Activated naive CD4-positive, alpha-beta T cell treated with anti-CD3 and anti-CD28 coated beads, Interleukin-2, amount 50 U/mL, for 16 hours (primary cell): ENCODE measurements at regions not wholly inside any gene's neighbourhood (a gene's known extent, or its start where the extent isn't known, plus 50 kb on each side); places are given as distances from the start of the nearest gene placed in this dataset.
A peak's percentile ranks its signal among the peaks of the same experiment; 100 is the strongest.

ENCODE experiments used
- DNase-seq: peaks from one replicate; pipeline ENCODE4 v3.0.0-alpha.2; 2020

DNA sequence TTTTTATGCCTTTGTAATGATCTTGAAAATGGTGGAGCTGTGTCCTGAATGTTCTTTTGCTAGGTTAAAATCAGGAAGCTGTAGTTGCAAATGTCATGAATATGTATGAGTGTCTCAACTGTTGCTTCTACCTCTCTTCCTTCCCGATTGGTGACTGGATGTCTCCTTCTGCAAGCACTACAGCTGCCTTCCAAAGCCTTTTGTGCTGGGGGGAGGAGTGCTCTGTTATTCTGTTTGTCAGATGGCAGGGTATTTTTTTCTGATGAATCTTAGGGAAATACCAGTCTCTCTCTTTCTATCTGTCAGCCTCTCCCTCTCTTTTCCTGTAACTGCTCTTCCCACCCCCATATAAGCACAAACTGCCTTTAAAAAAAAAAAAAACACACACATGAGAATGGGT, 1396.3 kb upstream of the CELF4 start:
- no peak for DNase-seq

DNA sequence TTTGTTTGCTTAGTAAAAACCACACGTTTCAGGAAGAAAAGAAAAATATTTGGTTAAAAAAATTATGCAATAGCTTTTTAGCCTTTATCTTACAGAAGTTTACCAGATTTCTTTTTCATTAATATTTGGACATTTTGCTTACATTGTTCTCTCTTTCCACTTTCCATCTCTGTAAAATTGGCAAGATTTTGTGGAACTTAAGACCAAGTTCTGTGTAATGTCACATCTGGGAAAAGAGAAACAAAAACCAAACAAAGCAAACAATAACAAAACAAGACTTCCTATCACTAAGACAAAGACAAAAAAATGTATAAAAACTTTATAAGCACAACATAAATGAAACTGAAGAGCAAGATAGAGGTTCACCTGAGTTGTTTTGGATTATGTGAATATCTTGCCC, 1392.1 kb upstream of the CELF4 start:
- DNase-seq, result no peak

DNA sequence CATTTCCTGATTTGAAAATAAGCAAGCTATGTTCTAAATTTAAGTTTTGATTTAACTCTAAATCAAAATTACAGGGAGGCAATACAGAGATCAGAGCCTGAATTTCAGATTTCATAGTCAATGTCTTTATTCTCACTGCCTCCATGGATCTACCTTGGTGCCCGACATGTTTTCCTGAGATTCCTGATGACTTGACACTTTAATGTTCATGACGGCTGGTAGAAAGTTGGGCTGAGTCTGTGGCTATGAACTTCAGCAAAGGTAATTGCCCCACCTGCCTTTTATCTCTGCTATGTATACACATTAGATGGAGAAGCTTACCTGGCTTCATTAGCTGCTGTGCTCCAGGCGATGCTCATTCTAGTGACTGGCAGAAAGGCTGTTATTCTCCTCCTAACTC, 1390.5 kb upstream of the CELF4 start:
- no peak for DNase-seq

DNA sequence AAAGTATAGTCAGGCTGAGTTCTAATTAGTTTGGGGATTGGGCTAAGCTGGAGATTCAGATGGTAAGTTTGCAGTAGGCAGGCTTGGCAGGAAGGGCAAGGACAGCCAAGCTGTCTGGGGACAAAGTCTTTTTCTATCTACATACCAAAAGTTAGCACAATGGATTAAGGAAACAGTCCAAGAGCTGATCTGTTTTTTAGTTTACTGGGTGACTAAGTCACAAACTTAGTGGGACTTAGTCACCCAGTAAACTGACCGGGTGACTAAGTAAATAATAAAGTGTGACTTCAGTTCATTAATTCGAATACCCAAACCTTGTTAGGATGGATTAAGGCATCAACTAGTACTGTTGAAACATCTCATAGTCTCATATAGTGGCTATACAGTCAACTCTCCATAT, 1386.0 kb upstream of the CELF4 start:
- no peak for DNase-seq

DNA sequence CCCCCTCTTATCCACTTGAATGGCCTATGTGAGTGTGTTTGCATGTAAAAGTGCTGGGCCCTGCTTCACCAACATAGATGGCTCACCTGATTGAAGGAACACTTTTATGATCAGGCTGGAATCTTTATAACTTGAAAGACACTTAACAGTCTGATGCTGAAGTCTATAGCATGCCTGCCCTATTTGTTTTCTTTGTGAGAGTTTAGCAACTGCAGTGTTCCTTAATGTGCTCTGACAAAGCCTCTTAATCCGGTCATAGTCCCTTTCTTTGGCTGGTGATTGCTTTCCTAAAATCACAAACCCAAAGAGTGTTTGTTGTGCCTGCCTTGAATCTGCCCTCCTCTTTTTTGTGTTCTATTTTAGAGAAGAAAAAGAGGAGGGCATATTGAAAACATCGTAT, 1382.8 kb upstream of the CELF4 start:
- no peak for DNase-seq

DNA sequence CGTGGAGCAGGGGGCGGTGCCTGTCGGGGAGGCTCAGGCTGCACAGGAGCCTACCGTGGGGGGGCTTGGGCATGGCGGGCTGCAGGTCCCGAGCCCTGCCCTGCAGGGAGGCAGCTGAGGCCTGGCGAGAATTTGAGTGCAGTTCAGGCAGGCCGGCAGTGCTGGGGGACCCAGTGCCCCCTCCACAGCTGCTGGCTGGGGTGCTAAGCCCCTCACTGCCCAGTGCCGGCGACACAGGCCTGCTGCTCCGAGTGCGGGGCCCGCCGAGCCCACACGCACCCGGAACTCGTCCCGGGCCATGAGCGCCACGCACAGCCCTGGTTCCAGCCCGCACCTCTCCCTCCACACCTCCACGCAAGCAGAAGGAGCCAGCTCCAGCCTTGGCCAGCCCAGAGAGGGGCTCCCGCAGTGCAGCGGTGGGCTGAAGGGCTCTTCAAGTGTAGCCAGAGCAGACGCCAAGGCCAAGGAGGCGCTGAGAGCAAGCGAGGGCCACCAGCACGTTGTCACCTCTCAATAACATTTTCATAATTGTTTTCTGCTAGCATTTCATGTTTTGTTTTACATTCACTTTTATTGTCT, 1378.9 kb upstream of the CELF4 start:
- DNase-seq, result no peak

DNA sequence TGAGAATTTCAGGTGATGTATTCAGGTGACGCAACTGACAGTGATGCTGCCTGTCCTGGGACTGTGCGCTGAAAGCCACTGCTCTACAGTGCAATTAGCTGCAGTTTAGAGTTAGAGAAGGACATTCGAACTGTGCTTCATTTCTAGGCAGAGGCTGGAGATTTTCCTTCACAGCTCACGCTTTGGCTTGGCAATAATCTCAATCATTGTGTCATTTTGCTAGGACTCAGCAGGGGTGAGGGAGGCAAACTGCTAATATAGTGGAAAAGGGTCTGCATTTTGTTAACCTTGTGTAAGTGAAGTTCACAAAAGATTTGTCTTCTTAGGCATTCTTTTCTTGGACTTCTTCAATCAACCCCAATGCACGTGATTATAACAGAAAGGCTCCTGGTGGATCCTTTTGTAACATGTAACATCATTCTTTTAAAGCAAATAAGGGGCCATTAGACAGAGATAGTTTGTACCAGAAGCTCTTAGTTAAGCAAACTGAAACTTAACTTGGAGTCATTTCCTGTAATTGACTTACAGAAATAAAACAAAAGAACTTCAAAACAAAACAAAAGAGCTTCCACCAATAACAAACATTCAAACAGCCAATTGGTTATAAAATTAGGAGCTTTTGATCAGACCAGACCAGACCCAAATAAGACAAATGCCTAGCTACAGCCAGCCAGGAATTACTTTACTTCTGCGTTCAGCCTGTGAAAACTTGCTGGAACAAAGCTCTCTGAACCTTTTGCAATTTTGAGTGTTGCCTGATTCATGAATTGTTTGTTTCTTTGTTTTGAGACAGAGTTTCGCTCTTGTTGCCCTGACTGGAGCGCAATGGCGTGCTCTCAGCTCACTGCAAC, 1376.3 kb upstream of the CELF4 start:
- DNase-seq, result no peak

DNA sequence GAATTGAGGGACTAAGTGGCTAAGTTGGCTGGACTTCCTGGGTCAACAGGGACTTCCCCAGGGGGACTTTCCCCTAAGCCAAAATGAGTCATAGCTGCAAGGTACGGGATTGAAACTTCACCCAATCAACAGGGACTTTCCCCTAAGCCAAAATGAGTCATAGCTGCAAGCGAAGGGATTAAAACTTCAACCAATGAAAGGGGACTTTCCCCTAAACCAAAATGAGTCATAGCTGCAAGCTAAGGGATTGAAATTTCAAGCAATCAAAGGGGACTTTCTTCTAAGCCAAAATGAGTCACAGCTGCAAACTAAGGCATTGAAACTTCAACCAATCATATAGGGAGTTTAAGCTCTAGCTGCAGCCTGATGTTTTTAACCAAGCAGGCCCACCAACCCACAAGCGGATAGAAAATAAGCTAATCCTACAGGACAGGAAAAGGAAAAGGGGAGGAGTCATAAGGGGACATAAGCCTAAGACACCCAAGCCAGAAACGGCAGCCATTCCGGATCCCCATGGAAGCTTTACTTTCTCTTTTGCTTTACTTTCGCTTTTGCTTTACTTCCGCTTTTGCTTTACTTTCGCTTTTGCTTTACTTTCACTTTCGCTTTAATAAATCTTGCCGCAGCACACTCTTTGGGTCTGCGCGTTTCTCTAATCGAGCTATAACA, 1375.4 kb upstream of the CELF4 start:
- DNase-seq, result peak; percentile 44

DNA sequence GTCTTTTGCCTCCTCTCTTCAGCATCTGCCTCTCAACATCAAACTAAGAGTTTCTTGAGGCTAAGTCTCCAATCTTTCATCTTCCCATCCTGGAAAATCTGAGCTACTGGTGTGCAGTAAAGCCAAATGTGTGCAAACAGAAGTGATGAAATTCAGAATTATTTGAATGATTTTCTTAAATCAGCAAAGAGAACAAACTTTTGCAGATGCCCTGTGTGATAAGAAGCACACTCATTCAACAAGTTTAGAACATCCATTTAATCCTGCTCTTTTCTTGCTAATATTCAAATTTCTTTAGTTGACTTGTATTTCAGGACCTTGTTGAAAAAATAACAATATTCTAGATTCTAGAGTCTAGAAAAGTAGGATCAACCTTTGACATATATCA, 1374.9 kb upstream of the CELF4 start:
- DNase-seq, result no peak

DNA sequence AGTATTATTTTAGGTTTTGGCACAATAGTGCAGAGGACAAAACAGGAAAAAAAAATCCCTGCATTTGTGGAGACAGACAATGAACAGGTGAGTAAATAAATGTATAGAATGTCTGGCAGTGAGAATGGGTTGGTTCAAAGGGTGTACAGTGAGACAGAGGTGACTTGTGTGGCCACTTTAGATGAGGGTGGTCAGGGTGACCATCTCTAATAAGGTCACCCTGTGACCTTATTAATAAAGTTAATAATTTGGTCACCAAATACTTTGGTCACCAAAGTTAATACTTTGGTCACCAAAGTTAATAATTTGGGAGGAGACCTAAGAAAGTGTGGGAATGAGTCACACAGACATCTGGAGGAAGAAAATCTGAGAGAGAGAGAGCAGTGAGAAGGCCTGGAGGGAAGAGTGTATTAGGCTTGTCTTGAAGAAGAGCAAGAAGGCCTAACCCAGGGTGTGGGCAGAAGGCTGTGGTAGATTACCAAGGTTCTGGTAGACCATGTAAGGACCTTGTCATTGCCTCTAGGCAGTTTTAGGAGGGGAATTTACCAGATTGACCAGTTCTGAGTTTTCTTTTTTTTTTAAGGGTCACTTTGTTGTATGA, 1368.4 kb upstream of the CELF4 start:
- no peak for DNase-seq

DNA sequence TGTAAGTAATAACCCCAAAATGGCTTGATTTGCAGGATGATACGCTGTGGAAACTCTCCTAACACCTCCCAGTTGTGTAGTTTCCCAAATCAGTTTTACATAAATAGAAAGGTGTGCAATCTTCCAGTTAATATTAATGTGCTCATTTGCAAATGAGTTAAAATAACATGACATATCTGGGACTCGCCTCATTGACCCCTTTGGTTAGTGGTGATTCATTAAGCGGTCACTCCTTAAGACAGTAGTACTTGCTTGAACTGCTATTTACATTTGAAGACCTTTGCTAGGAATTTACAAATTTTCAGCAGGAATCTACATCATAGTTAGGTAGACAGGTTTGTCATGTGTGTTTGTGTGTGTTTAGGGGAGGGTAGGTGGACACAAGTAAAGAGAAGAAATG, 1367.7 kb upstream of the CELF4 start:
- no peak for DNase-seq

DNA sequence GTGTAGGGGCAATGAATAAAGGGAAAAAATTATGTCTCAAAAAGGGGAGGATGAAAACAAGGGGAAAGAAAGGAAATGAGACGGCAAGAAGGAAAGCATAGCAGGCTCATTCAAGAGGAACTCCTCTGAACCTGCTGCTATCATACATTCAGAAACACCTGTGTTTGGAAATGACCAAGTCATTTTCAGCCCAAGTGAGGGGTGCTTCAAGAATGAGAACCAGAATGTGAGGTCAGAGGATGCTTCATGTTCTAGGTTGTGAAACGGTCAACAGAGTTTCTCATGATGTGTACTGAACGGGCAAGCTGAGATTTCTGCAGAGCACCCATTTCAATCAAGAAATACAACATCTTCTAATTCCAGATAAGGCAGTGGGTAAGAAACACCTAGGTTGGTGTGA, 1367.2 kb upstream of the CELF4 start:
- no peak for DNase-seq

DNA sequence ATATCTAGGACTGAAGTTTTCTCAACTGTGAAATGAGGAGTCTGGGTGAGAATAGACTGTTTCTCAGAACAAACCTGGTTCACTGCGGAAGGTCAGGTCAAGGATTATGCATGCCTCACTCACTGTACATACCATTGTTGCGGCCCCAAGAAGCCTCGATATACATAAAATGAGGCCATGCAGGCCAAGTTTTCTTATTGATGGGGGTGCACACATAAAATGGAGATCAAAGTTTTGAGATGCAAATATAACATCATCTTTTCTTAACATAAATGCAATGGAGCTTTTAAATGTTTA, 1366.1 kb upstream of the CELF4 start:
- DNase-seq, result no peak

DNA sequence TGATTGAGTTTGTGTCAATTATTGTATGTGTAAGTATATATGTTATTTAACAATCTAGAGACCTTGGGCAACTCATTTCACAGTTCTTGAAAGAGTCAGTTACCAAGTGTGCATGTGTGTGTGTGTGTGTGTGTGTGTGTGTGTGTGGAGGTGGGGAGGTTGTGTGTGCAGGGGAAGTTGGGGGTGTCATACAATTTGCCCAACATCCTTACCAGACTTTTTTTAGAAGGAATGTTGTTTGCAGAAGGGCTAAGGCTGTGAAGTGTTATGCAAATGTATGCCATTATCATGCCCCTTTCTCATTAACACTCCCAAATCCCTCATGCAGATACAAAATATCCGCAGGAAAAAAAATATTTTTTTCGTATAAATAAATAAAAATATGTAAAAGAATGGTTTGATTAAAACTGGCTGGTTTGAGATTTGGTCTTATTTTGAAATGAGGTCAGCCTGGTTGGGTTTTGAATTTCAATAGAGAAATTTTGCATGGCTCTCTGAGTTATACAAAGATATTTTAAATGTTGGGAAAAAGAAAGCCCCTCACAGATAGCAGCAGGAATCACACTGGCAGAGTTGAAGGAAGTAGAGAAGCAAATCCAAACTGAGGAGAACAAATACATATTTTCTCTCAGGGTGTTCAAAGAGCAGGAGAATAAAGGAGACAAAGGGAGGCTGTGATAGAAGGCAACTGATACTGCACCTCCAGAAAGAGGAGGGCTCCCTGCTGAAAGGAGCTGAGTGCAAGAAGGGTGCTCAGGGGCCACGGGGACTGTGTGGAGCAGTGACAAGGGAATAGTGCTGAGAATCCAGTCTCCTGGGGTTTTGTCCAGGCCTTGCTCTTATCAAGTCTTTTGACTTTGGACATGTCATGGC, 1365.5 kb upstream of the CELF4 start:
- no peak for DNase-seq

DNA sequence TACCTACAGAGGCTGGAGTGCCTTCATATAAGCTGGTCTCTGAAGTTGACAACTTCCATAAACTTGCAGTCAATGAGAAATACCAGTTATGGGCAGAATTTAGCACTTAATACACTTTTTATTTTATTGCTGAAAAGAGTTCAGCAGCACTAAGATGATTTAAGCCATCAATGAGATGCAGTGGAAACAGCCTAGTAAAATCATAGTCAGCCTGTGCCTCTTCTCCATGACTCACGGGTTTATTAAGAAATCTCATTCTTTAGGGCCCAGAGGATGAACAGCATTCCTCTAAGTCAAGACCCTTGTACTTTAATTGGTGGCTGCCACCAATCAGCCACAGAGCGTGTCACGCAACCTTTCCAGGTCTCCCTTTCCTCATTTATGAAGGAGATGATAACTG, 1357.9 kb upstream of the CELF4 start:
- DNase-seq, result no peak

DNA sequence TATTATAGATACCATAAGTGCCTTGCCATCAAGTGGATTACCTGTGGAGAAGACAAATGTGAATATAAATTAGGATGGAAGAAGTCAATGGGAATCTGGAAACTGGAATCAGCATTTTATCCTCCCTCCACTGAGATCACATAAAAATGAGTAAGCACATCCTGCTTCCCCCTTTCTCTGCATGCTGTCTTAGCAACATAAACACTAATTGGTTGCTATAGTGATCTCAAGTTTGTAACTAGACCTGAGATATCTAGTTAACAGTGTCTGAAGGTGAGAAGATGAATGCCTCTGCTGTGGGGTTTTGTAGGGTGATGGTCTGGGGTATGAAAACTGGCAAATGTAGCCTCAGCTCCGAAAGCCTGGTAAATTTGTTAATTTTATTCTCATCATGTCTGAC, 1357.5 kb upstream of the CELF4 start:
- no peak for DNase-seq

DNA sequence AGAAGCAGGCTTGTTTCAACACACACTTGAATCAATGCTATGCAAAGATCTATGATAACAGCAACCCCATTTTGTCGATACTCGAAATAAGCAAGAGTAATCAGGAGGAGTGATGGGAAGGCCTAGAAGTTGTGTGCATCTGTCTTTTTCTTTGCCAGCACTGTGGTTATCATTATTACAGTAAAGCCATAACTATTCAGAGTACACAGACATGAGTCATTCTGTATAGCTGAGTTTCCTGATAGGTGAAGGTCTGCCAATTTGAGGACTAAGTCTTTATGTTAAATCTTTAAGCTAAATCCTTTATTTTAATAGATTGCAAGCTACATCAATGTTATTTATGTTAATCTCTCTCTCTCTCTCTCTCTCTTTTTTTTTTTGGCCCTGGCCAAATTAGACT, 1344.4 kb upstream of the CELF4 start:
- DNase-seq, result no peak

DNA sequence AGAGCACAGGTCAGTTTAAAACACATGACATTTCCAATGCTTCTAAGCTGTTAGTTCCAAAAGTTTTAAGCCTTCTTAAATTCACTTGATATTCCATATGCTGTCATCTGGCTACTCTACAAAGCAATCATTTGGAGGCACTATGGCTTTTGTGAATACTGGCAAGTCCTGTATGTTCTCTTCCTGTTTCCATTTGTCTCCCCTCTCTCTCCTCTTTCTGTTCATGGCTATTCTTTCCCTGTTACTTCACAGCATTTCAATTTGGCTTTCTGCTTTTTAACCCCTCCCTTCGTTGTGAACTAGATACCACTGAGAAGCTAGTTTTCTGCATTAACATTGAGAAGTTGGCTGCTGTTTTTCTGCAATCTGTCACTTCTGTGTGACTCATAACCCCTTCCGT, 1337.2 kb upstream of the CELF4 start:
- no peak for DNase-seq

DNA sequence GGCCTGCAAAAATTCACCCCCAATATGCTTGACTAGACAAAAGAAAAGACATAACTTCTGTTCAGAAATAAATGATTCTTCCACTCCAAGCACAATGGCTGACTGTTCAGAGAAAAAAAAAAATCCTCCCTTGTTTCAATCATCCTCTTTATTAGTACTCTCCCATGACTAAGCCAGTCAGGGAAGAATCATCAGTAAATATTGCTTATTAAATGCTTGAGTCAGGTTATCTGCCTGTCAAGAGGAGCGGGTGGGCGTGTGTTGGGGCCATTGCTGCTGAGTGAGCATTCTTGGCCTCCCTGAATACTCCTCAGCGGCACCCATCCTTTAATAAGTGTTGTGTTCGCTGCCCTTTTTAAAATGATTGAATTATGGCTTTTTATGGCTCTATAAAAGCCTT, 1334.8 kb upstream of the CELF4 start:
- no peak for DNase-seq

DNA sequence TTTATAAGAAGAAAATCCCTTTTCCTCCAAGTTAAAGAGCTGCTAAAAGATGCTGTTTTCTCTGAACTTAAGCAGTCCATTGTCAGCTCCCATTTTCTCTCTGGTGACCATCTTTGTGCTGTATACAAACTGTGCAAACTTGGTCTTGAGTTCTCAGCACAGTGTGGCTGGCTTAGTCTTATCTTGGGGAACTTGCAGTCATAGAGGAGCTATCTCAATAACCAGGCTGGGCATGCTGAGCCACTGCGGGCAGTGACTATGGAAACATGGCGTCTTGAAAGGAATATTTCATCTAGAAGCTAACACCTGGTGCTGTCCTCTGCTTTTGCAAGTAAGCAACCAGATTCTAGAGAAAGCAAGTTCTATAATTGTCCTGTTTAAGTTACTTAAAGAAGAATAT, 1334.4 kb upstream of the CELF4 start:
- no peak for DNase-seq

DNA sequence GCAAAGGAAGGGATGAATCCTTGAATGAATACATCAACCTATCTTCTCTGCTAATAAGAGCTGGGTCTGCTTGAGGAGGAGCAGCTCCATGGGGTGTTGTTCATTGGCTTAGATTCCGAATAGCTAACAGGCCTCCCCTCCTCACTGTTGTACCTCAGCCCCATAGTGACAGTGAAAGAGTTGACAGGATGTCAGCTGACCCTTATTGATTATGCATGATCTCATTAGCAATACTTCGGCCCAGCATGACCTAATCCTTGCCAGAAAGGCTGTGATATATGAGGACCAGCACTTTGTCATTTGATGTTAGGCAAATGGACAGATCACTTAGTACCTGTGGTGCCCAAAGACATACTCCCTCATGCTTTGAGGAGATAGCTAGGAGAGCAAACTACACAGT, 1333.7 kb upstream of the CELF4 start:
- DNase-seq, result no peak

DNA sequence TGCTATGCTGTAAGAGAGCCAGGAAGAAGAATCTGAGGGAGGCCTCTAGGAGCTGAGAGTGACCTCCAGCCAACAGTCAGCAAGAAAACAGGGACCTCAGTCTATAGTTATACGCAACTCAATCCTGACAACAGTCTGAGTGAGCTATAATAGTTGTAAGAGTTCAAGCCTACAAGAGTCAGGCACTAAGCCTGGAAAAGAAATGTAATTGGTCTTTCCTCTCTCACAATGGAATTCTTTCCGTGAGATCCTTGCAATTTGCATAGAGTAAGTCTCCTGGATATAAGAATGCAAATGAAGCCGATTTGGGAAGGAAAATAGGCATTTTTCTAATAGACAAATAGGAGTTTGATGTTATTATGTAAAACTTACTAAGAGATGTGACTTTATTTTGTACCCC, 1332.6 kb upstream of the CELF4 start:
- DNase-seq, result no peak

DNA sequence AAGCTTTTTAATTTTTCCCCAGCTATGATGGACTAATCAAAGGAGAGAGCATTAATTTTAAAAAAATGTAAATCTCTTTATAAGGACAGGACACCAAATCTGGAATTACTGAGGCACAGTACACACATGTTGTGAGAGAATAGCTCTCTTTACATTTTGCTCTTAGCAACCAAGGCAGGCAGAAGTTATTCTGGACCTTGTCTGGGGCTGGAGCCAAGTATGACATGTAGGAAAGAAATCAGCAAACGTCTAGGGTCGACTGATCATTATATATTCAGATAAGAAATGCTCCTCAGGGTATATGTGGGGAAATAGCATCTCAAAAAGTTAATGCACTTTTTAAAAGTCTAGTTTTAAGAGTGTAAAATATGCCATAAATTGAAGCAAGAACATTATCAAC, 1330.0 kb upstream of the CELF4 start:
- no peak for DNase-seq
